K562 (cell line): ENCODE measurements at regions not wholly inside any gene's neighbourhood (a gene's known extent, or its start where the extent isn't known, plus 50 kb on each side); places are given as distances from the start of the nearest gene placed in this dataset.

Experiments
- ARID3B ChIP-seq: fragments of 250-450 bp; sonication (Bioruptor Pico); IDR thresholded peaks from 2 replicates; pipeline ENCODE4 v1.4.0; 2020; ENCODE audit warnings: borderline replicate concordance
- HMG20B ChIP-seq: fragments of 250-450 bp; sonication (Bioruptor Pico); IDR thresholded peaks from 2 replicates; pipeline ENCODE4 v1.5.0; 2021; ENCODE audit warnings: mild to moderate bottlenecking
- JUN ChIP-seq, 2 experiments: sonication (generic) in 1 of 2; formaldehyde crosslinking in 1 of 2; IDR thresholded peaks; 2 replicates each; pipeline versions ENCODE4 v1.6.1 to v1.8.0; 2012 to 2022; ENCODE audit warnings: borderline replicate concordance in 2 of 2, mild to moderate bottlenecking in 2 of 2, improper control_type of control experiment in 1 of 2, low read depth in 1 of 2, low read length in 1 of 2, missing genetic modification reagents in 1 of 2
- PHTF2 ChIP-seq: fragments of 250-450 bp; sonication (Bioruptor Pico); IDR thresholded peaks from 2 replicates; pipeline ENCODE4 v1.5.0; 2021; ENCODE audit warnings: mild to moderate bottlenecking
- RFX5 ChIP-seq: IDR thresholded peaks from 2 replicates; pipeline ENCODE4 v1.6.1; 2011; ENCODE audit warnings: low read depth, mild to moderate bottlenecking, improper control_type of control experiment, low read length
- TBL1XR1 ChIP-seq, 2 experiments: IDR thresholded peaks; 2 replicates each; pipeline ENCODE4 v1.6.1; 2012; ENCODE audit warnings: improper control_type of control experiment in 2 of 2, low read length in 2 of 2, mild to moderate bottlenecking in 1 of 2
- VEZF1 ChIP-seq: fragments of 200-800 bp; sonication (Bioruptor generic); IDR thresholded peaks from 2 replicates; pipeline ENCODE4 v1.6.1; 2017; ENCODE audit warnings: missing genetic modification characterization, missing compliant biosample characterization
- TF ChIP-seq, protein P1 (sequence below): fragments of 450-650 bp; IDR thresholded peaks from 2 replicates; pipeline ENCODE4 v1.6.1; 2016

GRCh38 chr7:25832929-25833328, 319.1 kb upstream of the NFE2L3 start (continued):
- TF ChIP-seq ARID3B (CRISPR knock-in tag) (no peak), HMG20B (CRISPR knock-in tag) (no peak), RFX5 (no peak), PHTF2 (CRISPR knock-in tag) (no peak), VEZF1 (CRISPR knock-in tag) (peak; percentile 57; the same call in 1 of the 2 replicates), TBL1XR1 (IDR thresholded peaks at IDR 0.05; ENCODE audit: low read length in 2 of 2) (no peak), JUN (IDR thresholded peaks at IDR 0.05; ENCODE audit: borderline replicate concordance, low read depth, low read length) (no peak), JUN (CRISPR knock-in tag; IDR thresholded peaks at IDR 0.05; ENCODE audit: borderline replicate concordance) (no peak)
- TF ChIP-seq, protein P1, sequence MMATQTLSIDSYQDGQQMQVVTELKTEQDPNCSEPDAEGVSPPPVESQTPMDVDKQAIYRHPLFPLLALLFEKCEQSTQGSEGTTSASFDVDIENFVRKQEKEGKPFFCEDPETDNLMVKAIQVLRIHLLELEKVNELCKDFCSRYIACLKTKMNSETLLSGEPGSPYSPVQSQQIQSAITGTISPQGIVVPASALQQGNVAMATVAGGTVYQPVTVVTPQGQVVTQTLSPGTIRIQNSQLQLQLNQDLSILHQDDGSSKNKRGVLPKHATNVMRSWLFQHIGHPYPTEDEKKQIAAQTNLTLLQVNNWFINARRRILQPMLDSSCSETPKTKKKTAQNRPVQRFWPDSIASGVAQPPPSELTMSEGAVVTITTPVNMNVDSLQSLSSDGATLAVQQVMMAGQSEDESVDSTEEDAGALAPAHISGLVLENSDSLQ = peak; percentile 92
